ENCODE measurements at regions not wholly inside any gene's neighbourhood (a gene's known extent, or its start where the extent isn't known, plus 50 kb on each side); places are given as distances from the start of the nearest gene placed in this dataset.

GRCh38 chrX:34880656-34881055 lies 61.9 kb upstream of the FAM47B start:
- 82 to 100% (median 93%) methylated on average over 2 of the region's 2 CpGs for WGBS, 5 donors
- Histone ChIP-seq H3K4me1 (no peaks in the 10 kb centered on the region), H3K9me3 (no peaks in the 10 kb centered on the region), H3K4me3 (no peak overlapping the region), H3K36me3 (no peaks in the 10 kb centered on the region), H3K27ac (no peak overlapping the region), H3K27me3 (no peaks in the 10 kb centered on the region)
- TF ChIP-seq CTCF (IDR thresholded peaks at IDR 0.05), result no peak
- TF ChIP-seq POLR2A (IDR thresholded peaks at IDR 0.05), result no peak
- no peak for TF ChIP-seq POLR2AphosphoS5 (IDR thresholded peaks at IDR 0.05)
- no peak for TF ChIP-seq EP300 (IDR thresholded peaks at IDR 0.05)
- intact Hi-C loops (cut with DNase I; ENCODE audit: low total_unique reads), result no loop called here
- DNase-seq, result no peak

DNA sequence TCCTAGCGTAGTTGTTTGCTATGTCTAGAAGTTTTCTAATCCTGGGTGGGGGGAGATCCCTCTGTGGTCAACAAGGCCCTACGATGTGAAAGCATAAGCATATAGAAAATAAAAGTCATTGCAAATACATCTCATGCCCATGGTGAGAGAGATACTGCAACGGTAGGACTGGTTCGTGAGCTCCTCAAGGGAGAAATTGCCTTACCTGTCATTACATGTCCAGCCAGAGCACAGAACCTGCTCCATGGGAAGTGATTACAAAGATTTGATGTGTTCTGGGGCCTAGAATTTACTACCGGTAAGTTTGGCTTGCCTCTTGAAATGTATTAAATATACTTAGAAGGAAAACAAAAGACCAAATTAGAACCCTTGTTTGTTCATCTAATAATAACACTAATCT lies 60.9 kb upstream of the FAM47B start:
- H3K4me3 ChIP-seq, result no peak overlapping the region
- intact Hi-C loops (cut with DNase I; ENCODE audit: low total_unique reads), result no loop called here
- no peak overlapping the region for H3K27ac ChIP-seq
- no peak for DNase-seq
- no peaks in the 10 kb centered on the region for H3K4me1 ChIP-seq
- 87 to 93% (median 91%) methylated on average over 5 of the region's 5 CpGs for WGBS, 5 donors
- no peaks in the 10 kb centered on the region for H3K9me3 ChIP-seq
- no peaks in the 10 kb centered on the region for H3K27me3 ChIP-seq
- H3K36me3 ChIP-seq, result no peaks in the 10 kb centered on the region
- TF ChIP-seq CTCF (IDR thresholded peaks at IDR 0.05) (no peak), POLR2AphosphoS5 (IDR thresholded peaks at IDR 0.05) (no peak), POLR2A (IDR thresholded peaks at IDR 0.05) (no peak), EP300 (IDR thresholded peaks at IDR 0.05) (no peak)

DNA sequence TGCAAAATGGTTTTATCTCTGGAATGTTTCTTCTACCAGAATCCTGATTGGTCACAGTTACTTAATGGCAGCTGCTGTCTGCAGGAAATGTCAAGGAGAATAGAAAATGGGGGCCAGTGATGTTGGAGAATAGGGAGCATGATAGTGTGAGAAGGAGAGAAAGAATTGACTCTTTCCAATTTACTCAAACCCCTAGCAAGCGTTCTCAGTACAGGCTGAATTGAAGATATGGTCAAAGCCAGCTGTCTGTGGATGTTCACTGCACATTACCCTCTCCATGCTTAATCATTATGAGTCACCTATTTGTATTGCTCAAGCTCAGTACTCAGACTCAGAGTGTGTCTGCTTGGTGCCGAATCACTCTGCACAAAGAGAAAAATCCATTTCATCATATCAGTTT lies 57.8 kb upstream of the FAM47B start:
- TF ChIP-seq POLR2AphosphoS5 (IDR thresholded peaks at IDR 0.05) (peak in 1 of 3 donors; percentile 4), CTCF (IDR thresholded peaks at IDR 0.05) (no peak), POLR2A (IDR thresholded peaks at IDR 0.05) (no peak)
- 29 to 62% (median 40%) methylated on average over 1 to 2 of the region's 2 CpGs for WGBS, 5 donors
- no peak overlapping the region for H3K4me3 ChIP-seq
- H3K9me3 ChIP-seq, result no peaks in the 10 kb centered on the region
- H3K36me3 ChIP-seq, result no peaks in the 10 kb centered on the region
- H3K4me1 ChIP-seq, result no peaks in the 10 kb centered on the region
- no peak overlapping the region for H3K27ac ChIP-seq
- no peaks in the 10 kb centered on the region for H3K27me3 ChIP-seq
- no peak for DNase-seq
- intact Hi-C loops (cut with DNase I; ENCODE audit: low total_unique reads), result no loop called here

- no peak for DNase-seq
- intact Hi-C loops (cut with DNase I; ENCODE audit: low total_unique reads), result no loop called here
Observed at GRCh38 chrX:34886011-34886410, 56.6 kb upstream of the FAM47B start.

GRCh38 chrX:34891391-34891790 lies 51.2 kb upstream of the FAM47B start:
- no peak for DNase-seq
- Histone ChIP-seq H3K4me1 (no peaks in the 10 kb centered on the region), H3K27ac (no peak overlapping the region), H3K27me3 (no peaks in the 10 kb centered on the region), H3K36me3 (no peaks in the 10 kb centered on the region), H3K4me3 (no peak overlapping the region), H3K9me3 (no peaks in the 10 kb centered on the region)
- WGBS, 5 donors, result 34 to 57% (median 44%) methylated on average over 3 of the region's 3 CpGs
- TF ChIP-seq EP300 (IDR thresholded peaks at IDR 0.05) (no peak), POLR2A (IDR thresholded peaks at IDR 0.05) (no peak), POLR2AphosphoS5 (IDR thresholded peaks at IDR 0.05) (no peak), CTCF (IDR thresholded peaks at IDR 0.05) (no peak)
- intact Hi-C loops (cut with DNase I; ENCODE audit: low total_unique reads), result no loop called here

More at GRCh38 chrX:34886011-34886410, 56.6 kb upstream of the FAM47B start:
- Histone ChIP-seq H3K4me3 (no peak overlapping the region), H3K27ac (no peak overlapping the region), H3K27me3 (no peaks in the 10 kb centered on the region), H3K9me3 (no peaks in the 10 kb centered on the region), H3K4me1 (no peaks in the 10 kb centered on the region), H3K36me3 (no peaks in the 10 kb centered on the region)
- 67 to 84% (median 68%) methylated on average over 1 of the region's 1 CpG for WGBS, 5 donors
- TF ChIP-seq EP300 (IDR thresholded peaks at IDR 0.05), result no peak
- no peak for TF ChIP-seq POLR2AphosphoS5 (IDR thresholded peaks at IDR 0.05)
- TF ChIP-seq POLR2A (IDR thresholded peaks at IDR 0.05), result no peak

Data from stomach (tissue), 8 donors.